AG10803 (cell line): ENCODE measurements at regions not wholly inside any gene's neighbourhood (a gene's known extent, or its start where the extent isn't known, plus 50 kb on each side); places are given as distances from the start of the nearest gene placed in this dataset.
A peak's percentile ranks its signal among the peaks of the same experiment; 100 is the strongest.

Experiments
- DNase-seq: peaks from one replicate; pipeline ENCODE4 v3.0.0; 2010; ENCODE audit warnings: low read depth
- H3K4me3 ChIP-seq: 2 replicates; pipeline ENCODE4 v1.5.1; 2011; ENCODE audit warnings: mild to moderate bottlenecking, low read length, control low read depth
- TF ChIP-seq, protein P1 (sequence below): conservative IDR thresholded peaks from 2 replicates; pipeline ENCODE4 v1.5.1; 2011; ENCODE audit warnings: mild to moderate bottlenecking, low read length, control low read depth, inconsistent platforms

DNA sequence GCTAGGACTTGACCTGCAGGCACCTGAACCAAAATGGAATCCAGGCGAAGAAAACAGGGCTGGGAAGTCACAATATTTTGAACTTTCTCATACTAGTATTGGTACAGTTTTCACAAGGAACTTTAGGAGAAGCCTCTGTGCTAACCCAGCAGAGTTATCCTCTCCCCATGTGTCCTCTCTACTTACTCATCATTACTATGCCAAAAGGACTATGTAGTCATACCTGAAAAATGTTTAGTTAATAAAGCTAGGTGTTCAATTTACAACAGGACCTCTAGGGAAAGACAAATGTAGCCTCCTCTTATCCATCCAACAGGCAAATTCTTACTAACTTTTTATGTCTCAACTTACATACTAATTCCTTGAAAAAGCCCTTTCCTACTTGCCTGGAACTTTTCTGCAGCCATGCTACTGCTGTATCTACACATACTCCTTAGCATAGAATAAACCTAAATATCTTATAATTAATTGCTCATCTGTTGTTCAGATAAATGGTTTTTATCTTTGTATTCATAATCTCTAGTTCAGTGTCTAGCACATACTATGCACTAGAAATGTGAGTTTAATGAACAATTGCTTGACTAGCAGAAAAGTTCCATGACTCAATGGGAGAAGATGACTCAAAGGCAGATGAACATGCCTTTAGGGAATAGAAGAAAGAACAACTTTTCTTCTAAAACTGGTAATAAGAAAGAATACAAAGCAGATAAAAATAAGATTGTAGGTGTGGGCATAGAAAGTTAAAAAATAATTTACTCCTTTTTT, 215.5 kb upstream of the VEGFC start:
- DNase-seq, result peak; percentile 34
- H3K4me3 ChIP-seq, result no peak overlapping the region
- TF ChIP-seq, protein P1, sequence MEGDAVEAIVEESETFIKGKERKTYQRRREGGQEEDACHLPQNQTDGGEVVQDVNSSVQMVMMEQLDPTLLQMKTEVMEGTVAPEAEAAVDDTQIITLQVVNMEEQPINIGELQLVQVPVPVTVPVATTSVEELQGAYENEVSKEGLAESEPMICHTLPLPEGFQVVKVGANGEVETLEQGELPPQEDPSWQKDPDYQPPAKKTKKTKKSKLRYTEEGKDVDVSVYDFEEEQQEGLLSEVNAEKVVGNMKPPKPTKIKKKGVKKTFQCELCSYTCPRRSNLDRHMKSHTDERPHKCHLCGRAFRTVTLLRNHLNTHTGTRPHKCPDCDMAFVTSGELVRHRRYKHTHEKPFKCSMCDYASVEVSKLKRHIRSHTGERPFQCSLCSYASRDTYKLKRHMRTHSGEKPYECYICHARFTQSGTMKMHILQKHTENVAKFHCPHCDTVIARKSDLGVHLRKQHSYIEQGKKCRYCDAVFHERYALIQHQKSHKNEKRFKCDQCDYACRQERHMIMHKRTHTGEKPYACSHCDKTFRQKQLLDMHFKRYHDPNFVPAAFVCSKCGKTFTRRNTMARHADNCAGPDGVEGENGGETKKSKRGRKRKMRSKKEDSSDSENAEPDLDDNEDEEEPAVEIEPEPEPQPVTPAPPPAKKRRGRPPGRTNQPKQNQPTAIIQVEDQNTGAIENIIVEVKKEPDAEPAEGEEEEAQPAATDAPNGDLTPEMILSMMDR, result no peak

DNA sequence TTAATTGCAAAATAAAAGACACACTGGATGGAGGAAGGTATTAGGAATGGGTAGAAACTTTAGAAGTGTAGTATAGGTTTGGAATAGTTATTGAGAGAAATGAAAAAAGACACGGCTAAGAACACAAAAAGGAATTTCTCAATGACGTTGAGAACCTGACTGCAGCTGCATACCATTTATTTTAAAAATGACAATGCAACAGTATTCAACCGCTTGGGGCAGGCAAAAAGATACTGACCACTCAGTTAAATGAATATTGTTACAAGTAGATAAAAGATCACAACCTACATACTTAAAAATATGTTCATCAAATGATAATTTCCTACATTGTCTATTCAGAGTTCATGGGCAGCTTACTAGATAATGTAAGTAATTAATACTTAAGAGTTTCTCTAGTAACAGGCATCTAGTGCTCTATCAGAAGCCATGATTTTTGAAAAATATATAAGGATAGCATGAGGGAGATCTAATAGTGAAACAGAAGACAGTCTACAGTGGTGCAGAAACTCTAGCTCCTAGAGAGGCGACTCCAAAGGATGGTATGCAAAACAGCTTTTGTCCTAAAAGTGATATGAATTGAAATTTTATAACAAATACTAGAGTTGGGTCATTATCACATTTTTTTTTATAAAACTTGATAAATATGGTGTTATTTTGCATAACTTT, 216.2 kb upstream of the VEGFC start:
- no peak for DNase-seq
- TF ChIP-seq, protein P1, result no peak
- H3K4me3 ChIP-seq, result no peak overlapping the region

DNA sequence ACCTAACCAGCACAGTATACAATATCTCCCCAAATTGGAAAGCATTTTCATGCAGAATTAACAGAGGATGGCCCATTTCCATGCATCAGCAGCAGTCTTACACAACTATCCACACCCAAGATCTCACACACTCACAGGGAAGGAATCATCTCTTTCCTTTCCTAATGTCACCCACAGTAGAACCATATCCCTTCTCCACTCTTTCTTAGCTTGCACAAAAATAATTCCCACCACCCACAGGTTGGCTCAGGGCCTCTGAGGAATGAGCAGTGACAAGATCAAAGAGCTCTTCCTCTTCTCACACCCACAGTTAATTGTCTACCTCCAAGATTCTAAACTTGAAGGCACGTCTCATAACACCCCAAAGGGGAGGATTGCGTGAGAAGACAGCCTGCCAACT, 217.7 kb upstream of the VEGFC start:
- no peak overlapping the region for H3K4me3 ChIP-seq
- TF ChIP-seq, protein P1, result no peak
- DNase-seq, result peak; percentile 48

DNA sequence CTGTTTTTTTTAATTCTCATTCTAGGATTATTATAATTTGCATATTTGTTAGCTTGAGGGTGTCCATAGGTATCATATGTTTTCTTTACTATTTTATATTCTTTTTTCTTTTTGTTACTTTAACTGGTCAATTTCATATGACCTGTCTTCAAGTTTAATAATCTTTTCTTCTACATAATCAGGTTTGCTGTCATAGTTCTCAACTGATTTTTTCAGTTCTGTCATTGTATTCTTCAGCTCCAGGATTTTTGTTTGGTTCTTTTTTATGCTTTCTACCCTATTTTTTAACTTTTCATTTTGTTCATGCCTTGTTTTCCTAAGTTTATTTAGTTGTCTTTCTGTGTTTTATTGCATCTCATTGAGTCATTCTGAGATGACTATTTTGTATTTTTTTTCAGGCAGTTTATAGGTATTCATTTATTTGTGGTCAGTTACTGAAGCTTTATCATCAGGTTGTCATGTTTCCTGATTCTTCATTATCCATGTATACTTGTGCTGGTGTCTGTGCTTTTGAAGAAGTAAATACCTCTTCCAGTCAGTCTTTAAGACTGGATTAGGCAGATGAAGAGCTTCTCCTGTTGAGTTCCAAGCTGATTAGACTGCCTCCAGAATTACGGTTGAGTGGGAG, 220.3 kb upstream of the VEGFC start:
- TF ChIP-seq, protein P1, result no peak
- H3K4me3 ChIP-seq, result no peak overlapping the region
- no peak for DNase-seq

DNA sequence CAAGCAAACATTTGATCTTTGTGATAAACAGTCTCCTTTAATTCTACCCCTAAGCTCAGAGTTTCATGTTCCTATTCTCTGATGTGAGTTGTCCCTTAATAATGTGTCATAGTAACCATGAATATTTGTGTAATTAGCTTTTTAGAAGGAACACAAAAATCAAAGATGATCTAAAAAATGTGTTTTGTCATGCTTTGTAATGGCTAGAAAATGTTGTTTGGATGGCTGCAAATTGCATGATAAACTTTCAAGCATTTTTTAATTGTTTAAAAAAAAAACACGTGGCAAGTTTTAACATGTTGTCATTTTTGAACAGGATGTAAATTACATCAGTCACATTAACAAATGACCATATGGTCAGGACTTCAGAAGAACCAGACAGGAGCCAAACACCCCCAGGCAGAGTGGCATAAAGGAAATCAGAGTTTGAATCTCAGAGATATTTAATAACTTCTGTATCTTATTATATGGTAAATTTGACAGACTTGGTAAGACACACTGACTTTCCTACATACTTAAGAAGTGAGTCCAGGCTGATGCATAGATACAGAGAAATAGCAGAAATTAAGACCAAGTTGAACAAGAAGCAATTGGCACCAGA, 223.9 kb upstream of the VEGFC start:
- no peak overlapping the region for H3K4me3 ChIP-seq
- TF ChIP-seq, protein P1, result no peak
- peak; percentile 89 for DNase-seq

DNA sequence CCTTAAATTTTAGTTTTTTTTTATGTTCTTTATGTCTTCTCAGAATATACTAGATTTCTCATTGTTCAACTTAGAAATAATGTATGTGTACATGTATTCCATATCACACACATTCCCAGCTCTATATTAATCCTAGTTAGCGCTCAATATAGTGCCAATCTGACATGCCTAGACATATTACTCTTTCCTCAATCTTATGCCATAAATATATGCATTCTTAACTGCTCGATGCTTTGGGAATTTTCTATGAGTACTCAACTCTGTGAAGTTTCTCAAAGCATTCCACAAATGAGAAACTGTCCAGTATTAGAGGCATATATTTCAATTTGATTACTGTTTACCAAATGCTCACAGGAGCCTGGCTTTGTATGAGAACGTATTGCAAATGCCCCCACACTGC, 231.2 kb upstream of the VEGFC start:
- TF ChIP-seq, protein P1, result no peak
- H3K4me3 ChIP-seq, result no peak overlapping the region
- DNase-seq, result no peak
